C4-2B (cell line): ENCODE measurements at regions not wholly inside any gene's neighbourhood (a gene's known extent, or its start where the extent isn't known, plus 50 kb on each side); places are given as distances from the start of the nearest gene placed in this dataset.

ENCODE experiments used
- H3K27ac ChIP-seq: fragments of 450-650 bp; 2 replicates; pipeline ENCODE4 v1.5.1; 2017
- CTCF ChIP-seq: fragments of 450-650 bp; conservative IDR thresholded peaks from 2 replicates; pipeline ENCODE4 v1.5.1; 2017; ENCODE audit warnings: mild to moderate bottlenecking
- ZFX ChIP-seq: fragments of 450-650 bp; IDR thresholded peaks from 2 replicates; pipeline ENCODE4 v1.6.1; 2017

DNA sequence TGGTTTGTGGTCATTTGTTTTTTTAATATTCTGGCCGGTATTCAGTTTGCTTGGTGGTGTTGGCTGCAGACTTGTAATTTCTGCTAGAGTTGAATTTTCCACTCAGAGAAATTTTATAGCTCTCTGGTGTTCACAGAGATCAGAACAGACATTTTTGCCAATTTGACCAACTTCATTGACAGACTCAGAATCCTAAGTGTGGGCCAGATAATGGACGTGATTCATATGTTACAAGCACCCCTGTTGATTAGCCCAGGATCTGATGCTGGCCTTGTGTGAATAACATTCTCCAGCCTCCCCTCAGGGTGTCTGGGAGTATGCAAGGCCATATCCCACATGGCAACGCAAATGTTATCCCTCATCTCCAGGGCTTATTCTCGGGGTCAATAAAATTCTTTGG is 283.8 kb downstream of the C7orf25 start:
- TF ChIP-seq CTCF, result no peak
- TF ChIP-seq ZFX, result no peak
- no peak overlapping the region for H3K27ac ChIP-seq

DNA sequence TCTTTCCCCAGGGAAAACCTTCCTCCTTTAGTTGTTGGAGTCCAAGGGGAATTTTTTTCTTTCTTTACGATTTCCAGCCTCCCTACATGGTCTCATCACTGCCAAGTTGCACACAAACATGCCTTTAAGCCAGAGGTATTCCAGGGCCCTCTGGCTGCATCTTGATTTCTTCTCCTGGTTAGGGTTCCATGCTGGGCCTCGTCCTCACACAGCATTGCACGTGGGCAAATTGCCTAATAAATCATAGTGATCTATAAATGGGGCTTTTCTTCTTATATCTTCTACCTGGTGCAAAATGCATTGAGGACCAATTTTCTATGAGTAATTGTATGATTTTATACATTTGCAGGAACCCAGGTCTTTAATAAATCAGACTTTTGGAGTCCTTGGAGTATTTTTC is 284.2 kb downstream of the C7orf25 start:
- no peak for TF ChIP-seq CTCF
- H3K27ac ChIP-seq, result no peak overlapping the region

DNA sequence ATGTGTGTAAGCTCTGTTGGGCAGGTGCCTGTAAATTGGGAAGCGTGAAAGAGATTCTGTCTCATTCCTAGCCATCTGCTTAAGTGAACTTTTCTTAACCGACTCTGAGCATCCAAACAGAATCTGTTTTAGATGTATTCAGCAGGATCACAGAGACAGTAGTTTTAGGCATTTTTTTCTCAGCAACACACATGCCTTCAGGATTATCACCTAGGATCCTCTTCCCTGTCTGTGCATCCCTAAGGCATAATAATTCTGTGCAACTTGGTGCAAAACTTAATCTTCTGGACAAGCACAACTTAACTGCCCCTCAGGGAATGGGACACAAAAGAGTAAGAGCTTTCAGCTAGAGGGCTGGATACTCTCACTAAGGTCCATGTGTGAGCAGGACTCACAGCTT is 284.8 kb downstream of the C7orf25 start:
- H3K27ac ChIP-seq, result no peak overlapping the region
- TF ChIP-seq ZFX (no peak), CTCF (no peak)

DNA sequence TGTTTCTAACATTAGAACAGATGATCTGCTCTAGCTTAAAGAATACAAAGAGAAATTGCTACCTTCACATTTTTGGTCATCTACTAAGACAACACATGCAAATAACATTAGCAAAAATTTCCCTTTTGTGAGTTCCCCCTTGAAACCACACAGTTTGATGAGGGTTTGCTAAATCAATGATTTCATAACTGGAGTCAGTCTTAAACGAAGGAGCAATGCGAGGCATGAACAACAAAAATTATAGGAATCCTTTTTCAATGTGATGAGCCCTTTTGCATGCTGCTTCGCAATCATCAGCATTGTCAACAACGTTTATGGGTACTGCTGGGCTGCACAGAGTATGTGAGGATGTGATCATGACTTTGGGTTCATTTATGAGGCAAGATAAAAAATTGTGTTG is 286.4 kb downstream of the C7orf25 start:
- no peak for TF ChIP-seq CTCF
- no peak for TF ChIP-seq ZFX
- no peak overlapping the region for H3K27ac ChIP-seq

DNA sequence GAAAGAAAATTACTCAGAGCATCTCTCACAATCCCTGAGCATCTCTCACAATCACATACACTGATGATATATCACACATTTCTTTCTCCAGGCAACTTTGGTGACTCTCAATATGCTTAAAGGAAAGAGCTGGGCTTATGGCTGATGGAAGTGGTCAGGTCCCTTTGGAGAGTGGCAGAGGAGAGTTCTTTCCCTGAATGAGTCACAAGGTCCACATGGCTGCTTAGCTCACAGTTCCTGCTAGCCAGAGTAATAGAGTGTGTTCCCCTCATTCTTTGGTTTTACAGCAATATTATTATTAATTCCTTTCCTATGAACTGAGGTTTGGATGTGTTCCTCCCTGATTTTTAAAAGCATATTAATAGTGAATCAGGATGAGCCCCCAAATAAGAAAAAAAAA is 287.4 kb downstream of the C7orf25 start:
- TF ChIP-seq ZFX (no peak), CTCF (no peak)
- no peak overlapping the region for H3K27ac ChIP-seq

DNA sequence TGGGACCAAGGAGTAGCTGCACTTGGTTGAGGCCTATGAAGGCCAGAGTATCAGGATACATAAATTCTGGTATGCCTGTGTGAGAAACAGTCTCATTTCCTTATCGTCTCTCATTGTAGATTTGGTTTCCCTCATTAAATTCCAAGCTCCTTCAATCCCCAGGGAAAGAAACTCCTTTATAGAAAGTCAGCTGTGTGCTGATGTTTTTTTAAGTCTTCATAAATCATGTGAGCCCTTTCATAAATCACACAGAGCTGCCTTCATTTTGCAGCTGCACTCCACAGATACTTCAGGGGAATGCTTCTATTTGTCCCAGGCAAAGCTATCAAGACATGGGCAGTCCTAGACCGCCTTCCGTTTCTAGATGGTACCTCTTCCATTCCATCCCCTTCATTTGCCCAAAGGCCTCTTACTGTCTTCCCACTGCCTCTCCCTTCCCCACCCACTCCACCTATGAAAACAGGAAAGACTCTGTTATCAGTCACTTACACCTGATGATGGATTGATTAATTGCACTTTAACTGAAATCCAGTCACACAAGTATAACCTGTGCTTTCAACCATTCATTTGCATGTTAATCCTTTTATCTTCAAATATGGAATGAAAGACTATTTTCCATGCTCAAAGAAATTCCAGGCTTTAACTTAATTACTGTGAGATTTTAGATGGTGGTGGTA is 290.2 kb downstream of the C7orf25 start:
- TF ChIP-seq CTCF, result no peak
- no peak for TF ChIP-seq ZFX
- no peak overlapping the region for H3K27ac ChIP-seq

DNA sequence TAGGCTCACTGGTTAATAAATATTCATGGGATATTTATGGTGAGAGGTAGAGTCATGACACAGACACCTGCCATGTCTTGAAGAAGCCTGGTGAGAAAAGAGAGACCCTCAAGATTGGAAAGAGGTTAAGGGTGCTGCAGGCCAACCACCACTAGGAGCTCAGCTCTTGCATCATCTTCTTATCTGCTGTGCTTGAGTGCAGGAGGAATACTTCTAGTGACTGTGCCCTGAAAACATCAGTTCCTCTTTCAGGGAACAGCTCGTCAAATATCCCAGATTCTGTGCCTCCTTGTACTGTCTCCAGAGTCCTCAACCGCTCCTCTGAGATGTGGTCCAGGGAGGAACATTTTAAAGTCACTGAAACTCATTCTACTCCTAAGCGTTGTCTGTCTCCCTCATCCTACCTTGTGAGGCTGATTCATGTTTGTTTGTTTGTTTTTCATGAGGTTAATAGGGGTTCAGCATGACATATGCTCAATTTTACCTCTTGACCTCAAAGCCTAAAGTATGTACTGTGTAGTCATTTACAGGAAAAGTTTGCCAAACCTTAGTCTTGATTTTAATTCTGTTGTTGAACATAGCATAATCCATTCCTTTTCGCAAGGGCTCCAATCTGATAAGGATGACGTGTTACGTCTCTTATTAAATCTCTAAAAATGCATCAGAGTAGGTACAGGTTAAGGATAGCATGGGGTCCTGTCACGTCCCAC is 293.1 kb downstream of the C7orf25 start:
- no peak overlapping the region for H3K27ac ChIP-seq
- no peak for TF ChIP-seq ZFX
- TF ChIP-seq CTCF, result no peak
